ENCODE measurements at regions not wholly inside any gene's neighbourhood (a gene's known extent, or its start where the extent isn't known, plus 50 kb on each side); places are given as distances from the start of the nearest gene placed in this dataset.

GRCh38 chr4:14752341-14753046, 249.8 kb upstream of the CPEB2 start:
- DNase-seq: no peak

- DNase-seq: no peak
These were observed 235.1 kb upstream of the CPEB2 start for GRCh38 chr4:14767142-14767541.

DNA sequence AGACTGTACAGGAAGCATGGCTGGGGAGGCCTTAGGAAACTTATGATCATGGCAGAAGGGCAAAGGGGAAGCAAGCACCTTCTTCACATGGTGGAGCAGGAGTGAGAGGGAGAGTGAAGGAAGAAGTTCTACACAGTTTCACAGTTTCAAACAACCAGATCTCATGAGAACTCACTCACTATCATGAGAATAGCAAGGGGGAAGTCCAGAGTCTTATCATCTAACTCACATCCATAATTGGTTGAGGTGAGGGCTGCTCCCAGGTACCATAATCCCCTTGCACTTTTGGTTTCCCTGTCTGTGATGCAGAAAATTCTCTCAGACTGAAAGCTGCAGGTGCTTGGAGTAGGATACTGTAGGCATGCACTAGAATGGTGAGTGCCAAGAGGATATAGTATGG, 233.8 kb upstream of the CPEB2 start:
- DNase-seq: no peak

DNA sequence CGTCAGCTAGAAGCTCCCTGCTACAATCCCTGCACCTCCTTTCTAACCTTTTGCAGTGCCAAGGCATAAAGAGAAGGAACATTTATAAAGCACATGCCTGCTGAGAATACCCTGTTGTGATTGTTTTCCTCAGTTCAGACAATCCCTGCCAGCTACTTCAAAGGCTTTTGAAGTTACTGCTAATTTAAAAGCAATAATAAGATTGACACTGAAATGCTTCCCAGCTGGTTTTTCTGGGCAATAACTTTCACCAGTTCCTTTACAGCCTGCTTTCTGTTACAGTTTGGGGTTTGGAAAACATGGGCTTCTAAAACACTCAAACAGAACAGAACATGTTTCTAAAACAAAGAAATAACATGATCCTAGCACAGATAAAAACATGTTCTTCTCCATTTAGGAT, 232.3 kb upstream of the CPEB2 start:
- no peak for DNase-seq

GRCh38 chr4:14771094-14771493, 231.2 kb upstream of the CPEB2 start:
- no peak for DNase-seq

DNA sequence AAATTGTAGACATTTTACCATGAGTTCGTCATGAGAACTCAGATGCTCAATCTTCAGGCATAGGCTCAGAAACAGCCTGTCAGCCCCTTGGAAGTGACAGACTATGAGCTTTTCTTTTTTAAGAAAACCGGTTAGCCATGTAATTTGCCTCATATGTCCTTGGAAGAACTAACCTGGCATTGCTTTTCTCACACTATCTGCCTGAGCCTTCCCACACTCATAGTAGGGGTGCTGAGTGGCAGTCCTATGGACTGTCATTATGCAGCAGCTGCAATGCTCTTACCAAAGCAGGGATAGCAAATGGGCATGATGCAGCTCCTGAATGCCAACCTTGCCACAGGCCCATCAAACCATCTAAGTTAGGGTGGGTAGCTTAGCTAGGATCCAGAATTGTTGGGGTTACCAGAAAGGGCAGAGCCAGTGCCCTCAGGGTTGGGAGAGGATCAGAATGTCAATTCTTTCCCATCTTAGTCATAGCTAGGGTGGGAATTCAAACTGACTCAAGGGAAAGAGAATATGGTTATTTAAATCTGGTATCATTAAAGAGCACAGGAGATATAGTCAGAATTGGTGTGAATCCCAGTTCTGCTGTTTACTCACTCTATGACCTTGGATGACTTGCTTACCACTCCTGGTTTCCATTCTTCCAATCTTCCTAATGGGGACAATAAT, 230.6 kb upstream of the CPEB2 start:
- no peak for DNase-seq

DNA sequence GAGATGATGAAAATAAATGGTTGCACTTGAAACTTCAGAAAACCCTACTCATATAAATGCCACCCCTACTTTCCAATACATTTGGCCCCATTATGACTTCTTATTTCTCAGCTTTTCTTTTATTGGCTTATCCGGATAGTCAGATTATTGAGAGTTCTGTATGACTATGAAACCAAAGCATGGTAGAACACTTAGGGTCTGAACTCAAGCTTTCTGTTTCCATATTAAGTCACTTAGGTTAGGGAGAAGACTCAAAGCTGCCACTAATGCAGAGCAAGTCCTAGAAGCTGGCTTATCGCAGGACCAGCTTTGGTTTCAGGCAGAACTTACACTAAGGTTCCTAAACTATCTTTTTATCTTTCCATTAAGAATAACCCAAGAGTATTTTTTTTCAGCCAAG, 229.9 kb upstream of the CPEB2 start:
- no peak for DNase-seq

DNA sequence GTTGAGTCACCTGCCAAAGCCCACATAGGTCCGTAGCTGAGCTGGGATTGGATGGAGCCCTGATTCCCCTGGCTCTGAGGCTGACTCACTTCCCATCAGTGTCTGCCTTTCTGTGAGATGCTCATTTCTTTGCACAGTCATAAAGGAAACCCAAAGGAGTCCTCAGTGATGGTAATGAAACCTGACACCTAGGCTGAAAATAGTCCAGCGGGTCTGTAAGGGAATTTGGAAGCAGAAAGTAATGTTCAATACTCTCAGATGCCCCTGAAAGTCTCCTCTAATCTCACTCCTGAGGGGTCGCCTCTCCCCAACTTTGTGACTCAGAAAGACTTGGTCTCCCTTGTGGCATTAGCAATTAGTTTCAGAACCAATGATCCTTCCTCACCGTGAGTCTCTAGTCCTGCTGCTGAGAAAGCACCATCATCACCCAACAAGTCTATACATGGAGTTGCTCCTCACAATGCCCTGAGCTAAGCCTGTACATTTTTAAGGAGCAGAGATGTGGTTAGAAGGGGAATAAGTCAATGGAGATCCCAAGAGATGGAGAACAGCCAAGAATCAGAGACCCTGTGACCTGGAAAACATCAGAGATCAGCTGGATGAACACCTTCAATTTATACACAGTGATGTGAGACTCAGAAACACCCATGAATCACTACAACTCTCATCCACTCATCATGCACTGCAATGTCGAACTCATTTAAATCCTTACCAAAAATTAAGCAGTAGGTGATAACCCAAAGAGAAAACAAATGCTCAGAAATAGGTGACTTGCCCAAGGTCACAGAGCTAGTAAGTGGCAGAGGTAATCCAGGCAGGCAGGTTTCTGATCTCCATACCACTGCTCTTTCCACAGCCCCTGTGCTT, 219.0 kb upstream of the CPEB2 start:
- DNase-seq: no peak

DNA sequence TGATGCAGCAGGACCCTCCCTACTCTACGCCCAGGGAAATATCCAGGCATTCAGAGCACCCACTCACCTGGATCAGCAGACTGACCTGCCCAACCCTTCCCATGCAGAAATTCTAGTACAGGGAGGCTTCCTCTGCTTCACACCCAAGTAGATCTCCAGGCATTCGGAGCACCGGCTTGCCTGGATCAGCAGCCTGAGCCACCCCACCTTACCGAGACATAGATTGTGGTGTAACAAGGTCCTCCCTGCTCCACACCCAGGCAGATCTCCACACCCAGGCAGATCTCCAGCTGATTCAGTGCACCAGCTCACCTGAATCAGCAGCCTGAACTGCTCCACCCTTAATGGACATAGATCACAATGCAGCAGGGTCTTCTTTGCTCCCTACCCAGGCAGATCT, 215.1 kb upstream of the CPEB2 start:
- no peak for DNase-seq

- DNase-seq: no peak
These were observed 214.4 kb upstream of the CPEB2 start for GRCh38 chr4:14787894-14788293.

DNA sequence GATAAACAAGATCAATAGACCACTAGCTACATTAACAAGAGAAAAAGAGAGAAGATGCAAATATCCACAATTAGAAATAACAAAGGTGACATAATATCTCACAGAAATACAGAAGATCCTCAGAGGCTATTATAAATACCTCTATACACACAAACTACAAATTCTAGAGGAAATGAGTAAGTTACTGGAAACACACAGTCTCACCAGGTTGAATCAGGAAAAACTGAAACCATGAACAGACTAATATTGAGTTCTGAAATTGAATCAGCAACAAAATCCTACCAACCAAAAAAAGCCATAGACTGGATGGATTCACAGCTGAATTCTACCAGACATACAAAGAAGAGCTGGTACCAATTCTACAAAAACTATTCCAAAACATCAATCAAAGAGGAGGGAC, 211.8 kb upstream of the CPEB2 start:
- no peak for DNase-seq

GRCh38 chr4:14792702-14793227, 209.5 kb upstream of the CPEB2 start:
- DNase-seq: no peak

GRCh38 chr4:14800977-14801376, 201.3 kb upstream of the CPEB2 start:
- DNase-seq: no peak

GRCh38 chr4:14802596-14802995, 199.7 kb upstream of the CPEB2 start:
- DNase-seq: no peak

GRCh38 chr4:14807856-14808255, 194.4 kb upstream of the CPEB2 start:
- no peak for DNase-seq

DNA sequence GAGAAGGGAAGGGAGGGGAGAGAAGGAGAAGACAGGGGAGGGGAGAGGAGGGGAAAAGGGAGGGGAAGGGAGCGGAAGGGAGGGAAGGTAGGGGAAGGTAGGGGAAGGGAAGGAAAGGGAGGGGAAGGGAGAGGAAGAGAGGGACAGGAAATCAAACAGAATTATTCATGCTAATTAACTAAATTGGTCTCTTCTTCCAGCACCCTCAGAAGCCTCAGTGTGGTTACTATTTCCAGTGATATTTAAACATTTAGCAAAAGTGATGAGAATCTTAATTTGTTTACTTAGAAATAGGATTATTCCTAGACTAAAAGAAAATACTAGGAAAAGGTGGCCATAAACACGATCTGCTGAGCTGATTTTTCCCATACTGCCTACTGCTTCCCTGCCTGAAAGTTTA, 193.1 kb upstream of the CPEB2 start:
- no peak for DNase-seq

GRCh38 chr4:14810121-14810520, 192.2 kb upstream of the CPEB2 start:
- no peak for DNase-seq

DNA sequence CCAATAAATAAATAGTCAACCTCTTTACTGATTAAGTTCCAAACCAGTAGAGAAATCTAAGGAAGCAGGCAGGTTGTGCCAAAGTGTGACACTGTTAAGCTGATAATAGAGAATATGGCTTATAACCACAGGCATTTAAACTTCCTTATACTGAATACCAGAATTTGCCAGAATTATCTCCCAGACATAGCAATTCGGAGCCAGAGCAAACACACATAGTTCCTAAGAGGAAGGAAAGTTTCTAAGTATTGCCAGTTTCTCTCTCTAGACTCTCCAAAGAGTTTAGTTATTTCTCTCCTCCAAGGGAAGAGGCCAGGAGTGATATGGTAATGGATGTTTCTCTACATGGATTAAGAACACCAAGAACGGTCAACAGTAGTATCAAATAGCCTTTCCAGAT, 191.7 kb upstream of the CPEB2 start:
- no peak for DNase-seq

DNA sequence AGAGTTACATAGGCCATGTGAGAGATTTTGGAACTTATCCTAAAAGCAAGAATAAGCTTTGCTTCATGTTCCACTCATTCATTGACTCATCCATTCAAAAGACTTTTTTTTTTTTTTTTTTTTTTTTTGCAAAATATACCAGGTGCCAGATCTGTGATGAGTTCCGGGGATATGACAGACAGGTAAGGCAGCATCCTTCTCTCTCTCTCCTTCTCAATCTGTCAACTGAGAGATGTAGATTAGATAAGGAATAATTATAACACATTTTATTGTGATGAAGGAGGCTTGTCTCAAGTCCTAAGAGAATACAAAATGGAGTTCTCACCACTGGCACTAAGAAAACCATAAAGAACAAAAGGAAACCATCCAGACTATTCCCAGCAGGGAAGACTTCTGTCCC, 190.2 kb upstream of the CPEB2 start:
- DNase-seq: no peak

- DNase-seq: peak; percentile 15
These were observed 185.5 kb upstream of the CPEB2 start for GRCh38 chr4:14816623-14817261.

- DNase-seq: no peak
These were observed 178.1 kb upstream of the CPEB2 start for GRCh38 chr4:14824189-14824588.

DNA sequence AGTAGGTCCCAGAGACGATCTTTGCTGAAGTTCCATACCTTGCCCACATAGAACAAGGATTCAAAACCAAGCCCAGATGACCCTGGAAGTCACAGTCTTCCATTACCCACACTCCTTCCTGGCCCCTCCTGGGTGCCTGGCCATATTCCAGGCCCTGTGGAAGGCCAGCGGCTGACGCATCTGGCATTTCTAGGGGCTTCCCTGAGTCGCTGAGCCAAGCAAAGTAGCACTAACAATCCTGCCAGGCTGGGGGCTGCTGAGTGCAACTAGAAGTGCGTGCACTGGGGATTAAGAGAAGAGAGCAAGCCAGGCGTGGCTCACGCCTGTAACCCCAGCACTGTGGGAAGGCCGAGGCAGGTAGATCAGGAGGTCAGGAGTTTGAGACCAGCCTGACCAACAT, 175.2 kb upstream of the CPEB2 start:
- no peak for DNase-seq

DNA sequence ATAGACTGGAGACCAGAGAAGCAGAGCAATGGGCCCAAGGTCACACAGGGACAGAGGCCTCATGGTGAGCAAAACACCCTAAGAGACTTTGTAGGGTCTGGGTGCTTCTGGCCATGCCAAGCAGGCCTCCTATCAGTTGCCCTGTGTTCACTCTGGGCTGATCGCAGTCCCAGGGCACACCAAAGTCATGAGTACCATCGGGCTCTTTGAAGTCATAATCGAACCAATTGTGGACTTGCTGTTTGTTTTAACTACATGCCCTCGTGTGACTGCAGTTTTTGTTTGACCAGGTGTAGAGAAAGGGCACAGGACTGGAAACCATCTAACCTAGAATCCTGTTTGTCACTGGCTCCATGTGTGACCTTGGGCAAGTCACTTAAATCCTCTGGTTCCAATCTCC, 172.5 kb upstream of the CPEB2 start:
- no peak for DNase-seq
